HG02938 (cell line): ENCODE measurements at regions not wholly inside any gene's neighbourhood (a gene's known extent, or its start where the extent isn't known, plus 50 kb on each side); places are given as distances from the start of the nearest gene placed in this dataset.
"Not testable (repeated sequence)": the region's sequence is repeated elsewhere in the genome, so short reads cannot be mapped to it uniquely, and the experiment has no call there.

Experiments used
- ATAC-seq: cut with Tn5 transposase; IDR thresholded peaks from one replicate; pipeline ENCODE4 v1.9.1; 2021; ENCODE audit warnings: mild to moderate bottlenecking, moderate library complexity; ENCODE audit not compliant: unreplicated experiment

DNA sequence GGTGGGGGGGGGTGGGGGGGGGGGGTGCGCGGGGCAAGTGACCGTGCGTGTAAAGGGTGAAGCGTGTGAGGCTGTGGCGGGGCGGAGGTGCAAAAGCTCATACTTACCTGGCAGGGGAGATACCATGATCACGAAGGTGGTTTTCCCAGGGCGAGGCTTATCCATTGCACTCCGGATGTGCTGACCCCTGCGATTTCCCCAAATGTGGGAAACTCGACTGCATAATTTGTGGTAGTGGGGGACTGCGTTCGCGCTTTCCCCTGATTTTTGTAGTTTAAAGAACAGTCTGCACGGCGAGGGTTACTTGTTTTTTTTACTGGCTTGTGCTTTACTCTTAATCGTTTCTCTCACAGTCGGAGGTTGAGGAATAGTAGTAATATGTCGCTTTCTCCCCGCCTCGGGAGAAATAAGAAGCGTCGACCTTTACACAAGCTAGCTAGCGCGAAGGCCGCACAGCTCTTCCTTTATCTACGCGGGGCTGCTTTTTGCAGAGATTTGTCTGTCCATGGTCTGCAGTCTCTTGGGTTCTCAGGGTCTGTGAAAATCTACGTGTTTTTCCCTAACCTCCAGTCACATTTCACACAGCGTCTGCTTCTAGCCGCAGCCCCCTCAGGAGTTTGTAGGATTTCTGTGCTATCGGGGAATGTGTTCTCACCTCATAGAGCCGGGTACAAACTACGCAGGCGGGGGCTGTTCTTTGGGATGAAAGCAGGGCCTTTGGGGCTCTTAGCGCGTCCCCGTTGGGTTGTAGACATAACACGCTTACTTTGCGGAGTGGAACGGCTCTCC is 148.1 kb upstream of the NOTCH2NLA start:
- ATAC-seq = peak; percentile 96

DNA sequence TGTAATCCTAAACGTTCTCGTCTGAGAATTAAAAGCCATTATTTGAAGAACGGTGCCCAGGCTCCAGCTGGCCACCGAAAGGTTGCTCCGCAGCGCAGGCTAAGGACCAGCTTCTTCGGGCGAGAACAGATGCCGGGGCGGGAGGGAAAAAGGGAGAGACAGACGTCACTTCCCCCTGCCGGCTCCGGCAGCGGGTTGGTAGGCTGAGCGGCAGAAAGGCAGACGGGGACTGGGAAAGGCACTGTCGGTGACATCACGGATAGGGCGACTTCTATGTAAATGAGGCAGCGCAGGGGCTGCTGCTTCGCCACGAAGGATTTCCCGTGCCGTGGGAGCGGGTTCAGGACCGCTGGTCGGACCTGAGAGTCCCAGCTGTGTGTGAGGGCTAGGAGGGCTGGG is 147.5 kb upstream of the NOTCH2NLA start:
- ATAC-seq = not testable (repeated sequence)

DNA sequence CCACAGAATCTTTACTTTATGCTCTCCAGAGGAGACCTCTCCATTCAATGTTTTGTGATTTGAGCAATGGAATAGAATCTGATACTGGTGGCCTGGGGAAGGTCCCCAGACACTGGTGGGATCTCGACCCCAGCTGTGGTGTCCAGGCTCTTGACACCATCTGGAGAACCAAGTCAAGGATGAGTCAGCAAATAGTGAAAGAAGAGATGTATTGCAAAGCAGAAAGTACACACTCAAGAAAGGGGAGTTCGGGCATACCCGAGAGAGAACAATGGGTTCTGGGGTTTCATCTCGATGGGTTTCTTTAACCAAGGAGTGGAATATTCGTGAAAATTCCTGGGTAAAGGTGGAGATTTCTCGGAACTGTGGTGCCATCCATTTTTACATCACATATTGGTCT is 146.3 kb upstream of the NOTCH2NLA start:
- ATAC-seq = not testable (repeated sequence)

DNA sequence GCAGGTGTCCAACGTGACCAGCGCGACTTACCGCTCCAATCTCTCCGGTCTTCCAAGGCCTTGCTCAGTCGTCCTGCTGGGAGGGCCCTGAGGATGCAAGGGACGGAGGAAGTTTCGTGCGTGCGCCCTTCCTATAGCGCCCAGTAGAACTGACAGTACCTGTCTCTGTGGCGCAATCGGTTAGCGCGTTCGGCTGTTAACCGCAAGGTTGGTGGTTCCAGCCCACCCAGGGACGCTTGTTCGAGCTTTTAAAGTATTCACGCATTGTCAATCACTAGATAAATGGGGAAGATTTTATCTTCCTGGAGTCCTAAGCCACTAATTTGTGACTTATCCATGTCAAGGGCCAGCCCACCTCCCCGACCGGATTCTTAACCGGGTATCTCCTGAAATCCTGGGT is 141.1 kb upstream of the NOTCH2NLA start:
- ATAC-seq = not testable (repeated sequence)

DNA sequence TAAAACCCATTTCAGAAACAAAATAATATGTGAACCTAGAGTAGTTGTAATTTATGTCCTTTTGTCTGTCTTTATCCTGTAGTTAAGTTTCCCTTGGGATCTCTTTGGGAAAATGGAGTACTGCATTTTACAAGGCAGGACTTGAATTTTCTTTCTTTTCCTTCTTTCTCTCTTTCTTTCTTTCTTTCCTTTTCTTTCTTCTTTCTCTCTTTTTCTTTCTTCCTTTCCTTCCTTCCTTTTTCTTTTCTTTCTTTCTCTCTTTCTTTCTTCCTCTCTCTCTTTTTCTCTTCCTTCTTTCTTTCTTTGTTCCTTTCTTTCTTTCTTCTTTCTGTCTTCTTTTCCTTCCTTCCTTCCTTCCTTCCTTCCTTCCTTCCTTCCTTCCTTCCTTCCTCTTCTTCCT is 126.6 kb upstream of the NOTCH2NLA start:
- not testable (repeated sequence) for ATAC-seq

DNA sequence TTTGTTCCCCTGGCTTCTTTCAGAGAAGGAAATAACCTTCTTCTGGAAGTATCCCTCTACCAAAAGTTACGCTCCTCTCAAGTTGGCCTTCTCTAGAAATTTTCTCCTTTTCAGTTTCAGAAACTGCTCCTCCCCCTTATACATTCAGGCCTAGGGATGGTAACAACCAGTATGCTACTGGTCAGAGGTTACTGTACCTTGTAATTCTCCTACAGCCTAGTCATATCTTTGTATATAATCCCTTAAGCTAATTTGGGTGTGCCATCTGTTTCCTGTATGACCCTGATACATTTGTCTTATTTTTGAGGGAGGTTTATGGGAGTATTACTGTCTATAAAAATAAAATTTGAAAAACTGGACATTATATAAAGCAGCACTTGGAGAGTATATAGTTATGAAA is 98.0 kb upstream of the NOTCH2NLA start:
- ATAC-seq = not testable (repeated sequence)

DNA sequence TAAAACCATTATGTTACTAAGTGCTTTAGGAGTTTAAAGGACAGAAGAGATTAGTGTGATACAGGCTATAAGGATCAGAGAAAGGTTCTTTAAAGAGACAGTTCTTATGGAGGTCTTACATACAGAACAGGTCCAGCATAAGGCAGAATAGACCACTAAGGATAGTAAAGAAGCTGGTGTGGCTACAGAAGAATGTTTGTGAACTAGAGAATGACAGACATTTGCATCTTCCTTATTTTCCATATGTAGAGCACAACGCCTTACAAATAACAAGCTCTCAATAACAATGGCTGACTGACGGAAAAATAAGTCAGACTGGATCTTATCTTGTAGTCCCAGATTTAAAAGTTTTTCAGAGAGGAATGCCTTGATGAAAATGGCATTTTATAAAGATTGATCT is 95.6 kb upstream of the NOTCH2NLA start:
- ATAC-seq = not testable (repeated sequence)

DNA sequence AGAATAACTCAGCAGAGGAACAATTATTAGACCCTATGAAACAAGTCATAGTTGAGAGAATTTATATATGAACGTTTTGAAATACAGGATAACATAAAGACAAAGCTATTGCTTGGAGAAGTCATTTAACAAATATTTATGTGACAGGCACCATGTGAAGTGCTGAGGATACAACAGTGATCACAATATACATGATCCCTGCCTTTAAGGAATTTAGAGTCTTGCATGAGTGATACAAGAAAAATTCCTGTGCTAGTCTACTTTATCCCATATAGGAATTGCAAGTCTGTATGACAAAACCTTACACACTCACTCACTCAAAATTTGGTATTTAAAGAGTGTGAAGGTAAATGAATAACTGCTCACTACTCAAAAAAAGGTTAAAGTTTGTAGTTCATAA is 94.5 kb upstream of the NOTCH2NLA start:
- not testable (repeated sequence) for ATAC-seq

DNA sequence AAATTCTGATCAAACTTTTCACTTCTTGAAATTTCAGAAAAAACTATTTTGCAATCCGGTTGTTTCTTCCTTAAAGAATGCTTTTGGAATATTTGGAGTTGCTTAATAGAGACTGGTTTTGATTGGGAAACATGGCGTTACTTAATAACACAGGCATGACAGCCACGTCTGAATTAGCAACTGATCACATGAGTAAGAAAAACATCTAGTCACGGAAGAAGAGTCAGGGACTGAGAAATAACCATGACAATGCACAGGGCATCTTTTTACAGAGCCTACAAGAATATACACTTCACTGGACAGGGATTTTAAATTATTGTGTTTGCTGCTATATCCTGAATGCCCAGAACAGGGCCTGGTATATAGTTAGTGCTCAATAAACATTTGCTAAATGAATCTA is 94.1 kb upstream of the NOTCH2NLA start:
- not testable (repeated sequence) for ATAC-seq

DNA sequence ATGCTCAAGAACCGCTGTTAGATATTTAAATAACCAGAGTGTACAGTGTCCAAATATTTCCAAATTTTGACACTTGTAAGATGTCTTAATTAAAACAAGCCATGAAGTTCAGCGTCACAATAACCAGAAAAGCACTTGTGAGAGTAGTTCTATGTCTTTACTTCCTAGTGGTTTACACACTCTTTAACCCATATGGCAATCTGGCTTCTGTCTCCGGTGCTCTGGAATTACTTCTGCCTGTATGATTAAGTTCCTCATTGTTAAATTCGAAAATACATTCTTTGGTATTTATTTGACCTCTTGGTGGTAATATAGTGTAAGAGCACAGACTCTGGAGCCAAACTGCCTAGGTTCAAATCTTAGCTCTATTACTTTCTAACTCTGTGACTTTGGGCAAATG is 89.9 kb upstream of the NOTCH2NLA start:
- not testable (repeated sequence) for ATAC-seq

DNA sequence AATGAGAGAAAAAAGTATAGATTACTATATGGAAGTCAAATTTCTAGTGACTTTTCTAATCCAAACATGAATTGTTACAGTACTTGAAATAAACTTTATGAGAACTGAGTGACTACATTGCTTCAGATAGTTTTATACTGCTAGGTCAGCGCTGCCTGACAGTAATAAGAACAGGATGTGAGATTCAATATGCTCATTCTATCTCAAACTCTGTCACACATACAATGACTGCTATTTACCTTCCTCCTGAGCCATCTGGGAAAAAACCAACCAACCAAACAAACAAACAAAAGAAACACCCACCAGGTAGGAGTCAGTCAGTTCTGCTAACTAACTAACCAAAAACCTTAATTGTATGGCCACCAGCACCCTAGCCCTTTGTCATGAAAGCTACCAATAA is 89.0 kb upstream of the NOTCH2NLA start:
- not testable (repeated sequence) for ATAC-seq

DNA sequence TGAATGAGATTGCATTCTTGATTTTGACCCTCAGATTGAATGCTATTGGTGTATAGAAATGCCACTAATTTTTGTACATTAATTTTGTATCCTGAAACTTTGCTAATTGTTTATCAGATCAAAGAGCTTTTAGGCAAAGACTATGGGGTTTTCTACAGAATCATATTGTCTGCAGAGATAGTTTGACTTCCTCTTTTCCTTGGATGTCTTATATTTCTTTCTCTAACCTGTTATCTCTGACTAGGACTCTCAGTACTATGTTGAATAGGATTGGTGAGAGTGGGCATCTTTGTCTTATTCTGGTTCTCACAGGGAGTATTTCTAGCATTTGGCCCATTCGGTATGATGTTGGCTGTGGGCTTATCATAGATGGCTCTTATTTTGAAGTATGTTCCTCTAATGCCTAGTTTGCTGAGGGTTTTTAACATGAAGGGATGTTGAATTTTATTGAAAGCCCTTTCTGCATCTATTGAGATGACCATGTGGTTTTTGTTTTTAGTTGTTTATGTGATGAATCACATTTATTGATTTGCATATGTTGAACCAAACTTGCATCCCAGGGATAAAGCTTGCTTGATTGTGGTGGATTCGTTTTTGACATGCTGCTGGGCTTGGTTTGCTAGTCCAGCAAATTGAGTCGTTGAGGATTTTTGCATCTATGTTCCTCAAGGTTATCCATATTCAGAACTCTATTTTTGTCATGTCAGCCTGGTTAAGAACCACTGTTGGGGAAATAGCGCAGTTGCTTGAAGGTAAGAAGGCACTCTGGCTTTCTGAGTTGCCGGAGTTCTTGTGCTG is 85.8 kb upstream of the NOTCH2NLA start:
- not testable (repeated sequence) for ATAC-seq

DNA sequence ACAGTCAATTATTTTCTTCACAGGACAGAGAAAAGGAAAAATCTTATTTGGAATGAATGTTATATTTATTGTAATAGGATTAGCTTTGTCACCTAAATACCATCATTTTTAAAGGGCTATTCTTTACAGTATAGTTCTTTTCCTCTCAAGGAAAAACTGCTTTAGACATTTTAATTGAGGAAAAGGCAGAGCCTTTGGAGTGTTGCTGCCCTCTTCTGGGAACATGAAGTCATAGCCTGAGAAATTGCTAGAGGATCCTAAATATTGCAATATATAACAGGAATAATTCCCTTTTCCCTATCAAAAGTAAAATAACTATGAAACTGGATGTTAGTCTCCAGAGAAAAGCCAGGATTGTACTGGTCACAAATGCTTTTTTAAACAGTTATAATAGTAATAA is 81.8 kb upstream of the NOTCH2NLA start:
- not testable (repeated sequence) for ATAC-seq

DNA sequence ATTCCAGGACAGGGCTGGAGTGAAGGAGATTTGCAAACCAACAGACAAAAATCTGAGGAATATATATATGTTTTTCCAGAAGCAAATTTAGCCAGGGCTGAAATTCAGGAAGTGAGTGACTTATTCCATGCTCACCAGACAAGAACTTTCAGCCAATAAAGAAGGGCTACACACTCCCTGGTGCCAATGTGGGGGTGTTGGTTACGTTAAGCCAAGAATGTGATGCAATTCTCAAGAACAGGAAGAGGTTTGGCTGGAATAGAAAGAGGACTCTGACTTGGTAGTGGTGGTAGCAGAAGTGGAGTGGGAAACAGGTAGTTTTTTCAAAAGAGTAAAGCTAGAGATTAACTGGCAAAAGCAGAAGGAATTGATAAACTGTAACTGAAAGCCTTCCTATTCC is 80.6 kb upstream of the NOTCH2NLA start:
- ATAC-seq = not testable (repeated sequence)

DNA sequence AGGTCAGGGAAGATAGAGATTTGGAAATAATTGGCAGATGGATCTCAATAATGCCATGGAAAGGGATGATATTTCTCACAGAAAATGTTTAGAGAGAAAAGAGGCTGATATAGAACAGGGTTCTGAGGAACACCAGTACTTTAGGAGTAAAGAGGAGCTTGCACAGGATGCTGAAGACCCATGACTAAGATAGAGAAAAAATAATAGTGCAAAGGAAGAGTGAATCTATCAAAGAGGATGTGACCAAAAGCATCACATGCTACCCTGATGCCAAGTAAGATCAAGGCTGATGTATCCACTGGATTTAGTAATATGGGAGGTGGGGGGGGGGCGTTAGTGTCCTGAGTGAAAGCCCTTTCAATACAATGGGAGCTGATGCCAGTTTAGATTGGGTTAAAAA is 80.1 kb upstream of the NOTCH2NLA start:
- ATAC-seq = not testable (repeated sequence)

DNA sequence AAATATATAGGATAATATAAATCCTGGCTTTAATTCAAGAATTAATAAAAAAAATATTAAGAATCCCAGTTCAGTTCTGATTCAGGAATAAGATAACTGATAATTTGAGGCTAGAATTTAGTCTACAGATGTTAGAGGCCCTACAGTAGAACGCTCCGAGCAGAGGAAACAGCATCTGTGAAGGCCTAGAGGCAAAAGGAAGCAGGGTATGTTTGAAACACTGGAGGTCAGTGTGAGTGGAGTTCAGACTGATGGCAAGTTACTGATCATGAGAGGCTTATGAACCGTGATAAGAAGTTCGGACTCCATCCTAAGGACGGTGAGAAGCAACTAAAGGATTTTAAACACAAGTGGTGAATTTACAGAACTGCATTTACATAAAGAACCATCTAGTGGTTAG is 79.3 kb upstream of the NOTCH2NLA start:
- ATAC-seq = not testable (repeated sequence)

DNA sequence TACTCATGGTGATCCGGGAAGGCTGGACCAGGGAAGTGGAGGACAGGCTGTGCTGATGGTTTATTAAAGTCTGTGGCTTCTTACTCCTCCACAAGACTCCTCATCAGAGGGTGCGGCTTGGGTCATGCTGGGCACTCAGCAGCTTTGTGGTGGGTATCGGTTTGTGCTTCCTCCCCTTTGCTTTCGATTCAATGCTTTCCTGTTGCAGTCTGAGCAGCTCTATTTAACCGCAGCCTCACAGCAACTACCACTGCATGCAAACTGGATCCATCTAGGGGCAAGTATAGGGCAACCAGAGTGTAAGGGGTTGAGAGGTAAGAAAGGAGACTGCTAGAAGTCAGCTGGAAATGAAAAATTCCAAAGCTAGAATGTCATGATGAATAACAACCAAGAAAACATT is 78.8 kb upstream of the NOTCH2NLA start:
- peak; percentile 95 for ATAC-seq

DNA sequence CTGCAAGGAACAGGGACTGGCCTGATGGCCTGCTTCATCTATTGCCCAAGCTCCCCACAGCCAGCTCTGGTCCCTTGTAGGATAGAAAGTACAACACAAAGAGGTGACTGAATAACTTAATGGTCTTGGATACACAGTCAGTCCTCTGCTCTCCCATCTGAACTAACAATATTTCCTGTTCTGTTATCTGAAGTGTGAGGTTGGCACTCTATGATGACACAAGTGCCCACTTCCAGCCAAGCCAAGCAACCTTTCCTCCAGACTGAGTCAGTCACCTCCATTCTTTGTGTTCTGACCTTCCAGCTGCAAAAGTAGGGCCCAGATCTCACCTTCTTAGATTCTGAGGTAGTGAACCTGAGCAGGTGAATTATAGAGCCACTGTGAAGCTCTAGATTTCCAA is 77.8 kb upstream of the NOTCH2NLA start:
- not testable (repeated sequence) for ATAC-seq

DNA sequence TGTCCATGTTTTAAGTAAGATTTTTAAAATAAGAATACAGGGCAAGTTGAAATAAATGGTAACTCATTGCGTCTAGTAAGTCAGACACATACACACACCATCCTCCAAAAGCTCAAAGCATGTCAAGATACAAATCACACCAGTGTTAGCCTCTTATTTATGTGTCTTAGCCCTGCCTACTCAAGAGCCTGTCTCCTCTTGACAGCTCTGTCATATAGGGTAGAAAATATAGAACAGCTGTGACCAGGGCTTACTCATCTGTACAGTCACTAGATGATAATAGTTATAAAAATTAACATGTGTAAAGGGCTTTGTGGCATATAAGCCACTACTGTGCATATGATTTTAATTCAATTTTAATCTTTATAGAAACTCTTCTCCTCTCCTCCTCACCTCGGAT is 76.6 kb upstream of the NOTCH2NLA start:
- ATAC-seq = not testable (repeated sequence)

DNA sequence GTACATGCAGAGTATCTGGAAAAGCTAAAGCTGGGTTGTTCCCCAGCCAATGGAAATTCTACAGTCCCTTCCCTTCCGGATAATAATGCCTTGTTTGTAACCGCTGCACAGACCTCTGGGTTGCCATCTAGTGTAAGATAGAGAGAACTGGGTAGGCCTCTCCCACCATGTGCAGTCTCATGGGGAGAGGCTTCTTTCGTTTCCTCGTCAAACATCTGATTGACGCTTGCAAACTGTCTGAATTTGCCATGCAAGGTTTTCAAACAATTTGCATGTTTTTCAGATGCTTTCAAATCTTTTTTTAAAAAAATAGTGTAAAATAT is 69.7 kb upstream of the NOTCH2NLA start:
- ATAC-seq = peak; percentile 88

DNA sequence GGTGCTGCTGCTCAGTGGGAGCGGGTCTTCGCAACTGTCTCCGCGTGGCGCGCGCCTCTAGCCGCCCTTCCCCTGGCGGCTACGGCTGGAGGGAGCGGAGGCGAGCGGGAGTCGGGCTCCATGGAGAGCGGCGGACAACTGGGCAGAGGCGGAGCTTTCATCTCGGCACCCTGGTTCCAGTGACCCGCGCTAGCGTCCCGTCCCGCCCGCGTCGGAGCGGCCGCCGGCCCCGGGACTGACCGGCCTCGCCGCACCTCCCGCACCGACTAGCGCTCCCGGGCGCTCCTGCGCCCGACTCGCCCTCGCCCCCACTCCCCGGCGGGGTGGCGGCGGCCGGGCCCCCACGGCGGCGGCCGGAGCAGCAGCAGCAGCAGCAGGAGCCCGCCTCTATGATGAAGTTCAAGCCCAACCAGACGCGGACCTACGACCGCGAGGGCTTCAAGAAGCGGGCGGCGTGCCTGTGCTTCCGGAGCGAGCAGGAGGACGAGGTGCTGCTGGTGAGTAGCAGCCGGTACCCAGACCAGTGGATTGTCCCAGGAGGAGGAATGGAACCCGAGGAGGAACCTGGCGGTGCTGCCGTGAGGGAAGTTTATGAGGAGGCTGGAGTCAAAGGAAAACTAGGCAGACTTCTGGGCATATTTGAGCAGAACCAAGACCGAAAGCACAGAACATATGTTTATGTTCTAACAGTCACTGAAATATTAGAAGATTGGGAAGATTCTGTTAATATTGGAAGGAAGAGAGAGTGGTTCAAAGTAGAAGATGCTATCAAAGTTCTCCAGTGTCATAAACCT is 69.2 kb upstream of the NOTCH2NLA start:
- peak; percentile 42 for ATAC-seq
